BE2C (cell line): ENCODE measurements at regions not wholly inside any gene's neighbourhood (a gene's known extent, or its start where the extent isn't known, plus 50 kb on each side); places are given as distances from the start of the nearest gene placed in this dataset.

ENCODE experiments used
- DNase-seq: peaks from one replicate; pipeline ENCODE4 v3.0.0-alpha.2; 2020
- H3K27me3 ChIP-seq: fragments of 250-450 bp; sonication (Bioruptor Pico); 2 replicates; pipeline ENCODE4 v1.5.1; 2020; ENCODE audit warnings: mild to moderate bottlenecking
- H3K36me3 ChIP-seq: fragments of 250-450 bp; sonication (Bioruptor Pico); 2 replicates; pipeline ENCODE4 v1.5.1; 2020; ENCODE audit warnings: mild to moderate bottlenecking
- H3K4me1 ChIP-seq: fragments of 250-450 bp; sonication (Bioruptor Pico); 2 replicates; pipeline ENCODE4 v1.5.1; 2020
- H3K4me3 ChIP-seq: 2 replicates; pipeline ENCODE4 v1.5.1; 2011; ENCODE audit warnings: low read depth, low read length
- H3K9me3 ChIP-seq: fragments of 250-450 bp; sonication (Bioruptor Pico); 2 replicates; pipeline ENCODE4 v1.5.1; 2020
- TF ChIP-seq, protein P1 (sequence below): IDR thresholded peaks from 2 replicates; pipeline ENCODE4 v1.5.1; 2012; ENCODE audit warnings: mild to moderate bottlenecking, low read depth, low read length

DNA sequence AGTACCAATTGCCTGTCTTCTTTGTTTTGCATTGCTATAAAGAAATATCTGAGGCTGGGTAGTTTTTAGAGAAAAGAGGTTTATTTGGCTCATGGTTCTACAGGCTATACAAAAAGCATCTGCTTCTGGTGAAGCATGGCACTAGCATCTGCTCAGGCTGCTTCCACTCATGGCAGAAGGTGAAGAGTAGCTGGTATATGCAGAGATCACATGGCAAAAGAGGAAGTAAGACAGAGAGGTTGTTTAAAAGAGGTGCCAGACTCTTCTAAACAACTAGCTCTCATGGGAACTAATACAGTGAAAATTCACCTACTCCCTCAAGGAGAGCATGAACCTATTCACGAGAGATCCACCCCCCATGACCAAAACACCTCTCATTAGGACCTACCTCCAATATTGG, 56.7 kb upstream of the GUCA2B start:
- TF ChIP-seq, protein P1, sequence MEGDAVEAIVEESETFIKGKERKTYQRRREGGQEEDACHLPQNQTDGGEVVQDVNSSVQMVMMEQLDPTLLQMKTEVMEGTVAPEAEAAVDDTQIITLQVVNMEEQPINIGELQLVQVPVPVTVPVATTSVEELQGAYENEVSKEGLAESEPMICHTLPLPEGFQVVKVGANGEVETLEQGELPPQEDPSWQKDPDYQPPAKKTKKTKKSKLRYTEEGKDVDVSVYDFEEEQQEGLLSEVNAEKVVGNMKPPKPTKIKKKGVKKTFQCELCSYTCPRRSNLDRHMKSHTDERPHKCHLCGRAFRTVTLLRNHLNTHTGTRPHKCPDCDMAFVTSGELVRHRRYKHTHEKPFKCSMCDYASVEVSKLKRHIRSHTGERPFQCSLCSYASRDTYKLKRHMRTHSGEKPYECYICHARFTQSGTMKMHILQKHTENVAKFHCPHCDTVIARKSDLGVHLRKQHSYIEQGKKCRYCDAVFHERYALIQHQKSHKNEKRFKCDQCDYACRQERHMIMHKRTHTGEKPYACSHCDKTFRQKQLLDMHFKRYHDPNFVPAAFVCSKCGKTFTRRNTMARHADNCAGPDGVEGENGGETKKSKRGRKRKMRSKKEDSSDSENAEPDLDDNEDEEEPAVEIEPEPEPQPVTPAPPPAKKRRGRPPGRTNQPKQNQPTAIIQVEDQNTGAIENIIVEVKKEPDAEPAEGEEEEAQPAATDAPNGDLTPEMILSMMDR: no peak
- no peaks in the 10 kb centered on the region for H3K4me1 ChIP-seq
- no peak for DNase-seq
- H3K27me3 ChIP-seq: no peaks in the 10 kb centered on the region
- H3K36me3 ChIP-seq: no peaks in the 10 kb centered on the region
- no peaks in the 10 kb centered on the region for H3K9me3 ChIP-seq
- no peak overlapping the region for H3K4me3 ChIP-seq

DNA sequence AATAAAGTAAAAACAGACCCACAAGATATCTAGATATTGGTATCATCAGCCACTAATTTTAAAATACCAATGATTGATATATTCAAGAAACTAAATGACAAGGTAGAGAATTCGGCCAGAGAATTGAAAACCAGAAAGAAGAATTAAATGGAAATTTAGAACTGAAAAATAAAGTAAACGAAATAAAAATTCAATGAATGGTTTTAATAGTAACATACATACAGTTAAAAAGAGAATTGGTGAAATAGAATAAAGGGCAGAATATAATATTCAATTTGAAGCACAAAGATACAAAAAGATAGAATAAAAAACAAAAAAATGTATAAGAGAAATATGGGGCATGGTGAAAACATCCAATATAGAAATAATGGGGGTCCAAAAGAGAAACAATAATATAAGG, 64.0 kb upstream of the GUCA2B start:
- no peaks in the 10 kb centered on the region for H3K9me3 ChIP-seq

DNA sequence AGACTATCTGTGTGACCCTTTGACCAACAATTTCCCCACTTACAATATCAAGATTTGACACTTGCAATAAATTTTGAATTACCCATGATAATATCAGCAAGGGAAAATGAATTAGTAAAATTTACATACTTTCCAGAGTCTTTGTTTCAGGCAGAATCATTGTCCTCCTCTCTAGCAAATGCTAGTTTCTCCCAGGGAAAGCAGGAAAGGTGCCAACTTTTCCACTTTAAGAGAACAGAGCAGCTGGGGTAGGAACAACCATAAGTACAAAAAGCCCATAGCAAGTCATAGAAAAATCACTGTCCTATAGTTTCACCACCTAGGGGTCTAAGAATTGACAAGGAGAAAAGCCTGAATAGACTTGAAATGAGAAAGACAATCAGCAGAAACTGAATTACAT, 67.1 kb upstream of the GUCA2B start:
- Histone ChIP-seq H3K4me3 (no peak overlapping the region), H3K4me1 (no peaks in the 10 kb centered on the region), H3K9me3 (no peaks in the 10 kb centered on the region), H3K27me3 (no peaks in the 10 kb centered on the region), H3K36me3 (no peaks in the 10 kb centered on the region)
- no peak for DNase-seq
- TF ChIP-seq, protein P1: no peak

More for the DNA sequence above, 64.0 kb upstream of the GUCA2B start:
- DNase-seq: no peak
- no peaks in the 10 kb centered on the region for H3K36me3 ChIP-seq
- TF ChIP-seq, protein P1: no peak
- no peaks in the 10 kb centered on the region for H3K4me1 ChIP-seq
- H3K27me3 ChIP-seq: no peaks in the 10 kb centered on the region
- no peak overlapping the region for H3K4me3 ChIP-seq

DNA sequence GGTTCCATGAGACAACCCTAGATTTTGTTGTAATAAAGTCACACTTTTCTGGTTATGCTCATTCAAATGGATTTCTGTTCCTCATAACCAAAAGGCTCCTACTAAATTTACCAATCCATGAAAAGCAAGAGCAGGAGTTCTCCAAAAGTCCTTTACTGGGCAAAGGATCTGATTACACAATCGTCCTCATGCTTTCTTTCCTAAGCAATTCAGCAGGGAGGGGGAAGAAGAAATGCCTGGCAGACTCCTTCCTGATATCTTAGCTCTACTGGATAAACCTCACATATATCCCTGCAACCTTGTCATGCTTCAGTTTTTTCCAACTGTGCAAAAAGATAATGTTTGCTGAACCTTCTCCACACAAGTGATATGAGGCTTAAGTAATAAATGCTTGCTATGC, 67.6 kb upstream of the GUCA2B start:
- no peak for DNase-seq
- H3K36me3 ChIP-seq: no peaks in the 10 kb centered on the region

DNA sequence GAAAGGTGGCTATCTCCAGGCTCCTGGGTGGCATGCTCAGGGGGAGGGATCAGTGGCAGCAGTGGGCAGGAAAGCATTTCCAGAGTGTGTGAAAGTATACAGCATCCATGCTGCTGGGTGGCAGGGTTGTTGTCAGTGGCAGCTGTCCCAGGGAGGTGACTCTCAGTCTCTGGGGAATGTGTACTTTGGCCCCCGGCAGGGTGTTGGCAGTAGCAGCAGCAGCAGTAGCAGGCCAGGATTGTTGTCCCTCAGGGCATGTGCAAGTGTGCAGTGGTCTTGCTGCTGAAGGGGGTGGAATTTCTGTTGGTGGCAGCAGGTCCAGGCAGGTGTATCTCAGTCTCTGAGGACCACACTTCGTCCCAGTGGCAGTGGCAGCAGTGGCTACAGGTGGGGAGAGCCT, 71.7 kb upstream of the GUCA2B start:
- DNase-seq: no peak

More for the DNA sequence above, 67.6 kb upstream of the GUCA2B start:
- Histone ChIP-seq H3K4me3 (no peak overlapping the region), H3K27me3 (no peaks in the 10 kb centered on the region), H3K9me3 (no peaks in the 10 kb centered on the region), H3K4me1 (no peaks in the 10 kb centered on the region)
- TF ChIP-seq, protein P1: no peak

DNA sequence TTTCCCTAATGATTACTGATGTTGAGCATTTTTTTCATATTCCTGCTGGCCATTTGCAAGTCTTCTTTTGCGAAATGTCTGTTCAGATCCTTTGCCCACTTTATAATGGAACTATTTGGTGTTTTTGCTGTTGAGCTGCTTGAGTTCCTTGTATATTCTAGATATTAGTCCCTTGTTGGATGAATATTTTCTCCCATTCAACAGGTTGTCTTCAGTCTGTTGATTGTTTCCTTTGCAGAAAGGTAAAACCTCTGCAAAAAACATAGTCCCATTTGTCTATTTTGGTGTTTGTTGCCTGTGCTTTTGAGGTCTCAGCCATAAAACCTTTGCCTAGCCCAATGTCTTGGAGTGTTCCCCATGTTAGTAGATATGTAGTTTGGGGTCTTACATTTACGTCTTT, 78.0 kb upstream of the GUCA2B start:
- Histone ChIP-seq H3K27me3 (no peaks in the 10 kb centered on the region), H3K36me3 (no peaks in the 10 kb centered on the region), H3K9me3 (no peaks in the 10 kb centered on the region), H3K4me3 (no peak overlapping the region), H3K4me1 (no peaks in the 10 kb centered on the region)
- TF ChIP-seq, protein P1: no peak
- DNase-seq: no peak

More for the DNA sequence above, 71.7 kb upstream of the GUCA2B start:
- TF ChIP-seq, protein P1: no peak
- H3K9me3 ChIP-seq: no peaks in the 10 kb centered on the region
- no peaks in the 10 kb centered on the region for H3K36me3 ChIP-seq
- no peak overlapping the region for H3K4me3 ChIP-seq
- no peaks in the 10 kb centered on the region for H3K27me3 ChIP-seq
- H3K4me1 ChIP-seq: no peaks in the 10 kb centered on the region
